Activated CD4-positive, alpha-beta T cell treated with anti-CD3 and anti-CD28 coated beads, Interleukin-2, amount 10 ng/mL, durations not matched to agents 24 days and 14 days (primary cell): ENCODE measurements at regions not wholly inside any gene's neighbourhood (a gene's known extent, or its start where the extent isn't known, plus 50 kb on each side); places are given as distances from the start of the nearest gene placed in this dataset.

Experiments used
- DNase-seq: peaks from one replicate; pipeline ENCODE4 v3.0.0; 2022
- H3K27ac Mint-ChIP-seq: one replicate; pipeline ENCODE4 v1.8.0; 2022; ENCODE audit warnings: mild to moderate bottlenecking, mixed read lengths
- H3K27me3 Mint-ChIP-seq: one replicate; pipeline ENCODE4 v1.8.0; 2022; ENCODE audit warnings: mixed read lengths
- H3K36me3 Mint-ChIP-seq: one replicate; pipeline ENCODE4 v1.8.0; 2022; ENCODE audit warnings: low read depth, mild to moderate bottlenecking, mixed read lengths
- H3K4me1 Mint-ChIP-seq: one replicate; pipeline ENCODE4 v1.8.0; 2021; ENCODE audit warnings: mixed read lengths
- H3K4me3 Mint-ChIP-seq: one replicate; pipeline ENCODE4 v1.8.0; 2022; ENCODE audit warnings: mild to moderate bottlenecking, moderate library complexity, mixed read lengths
- H3K9me3 Mint-ChIP-seq: one replicate; pipeline ENCODE4 v1.8.0; 2021; ENCODE audit warnings: mixed read lengths
- intact Hi-C: fragments of 100-400 bp; cut with micrococcal nuclease; formaldehyde crosslinking; loops from one replicate; pipeline ENCODE4 v1.15.1; 2023

DNA sequence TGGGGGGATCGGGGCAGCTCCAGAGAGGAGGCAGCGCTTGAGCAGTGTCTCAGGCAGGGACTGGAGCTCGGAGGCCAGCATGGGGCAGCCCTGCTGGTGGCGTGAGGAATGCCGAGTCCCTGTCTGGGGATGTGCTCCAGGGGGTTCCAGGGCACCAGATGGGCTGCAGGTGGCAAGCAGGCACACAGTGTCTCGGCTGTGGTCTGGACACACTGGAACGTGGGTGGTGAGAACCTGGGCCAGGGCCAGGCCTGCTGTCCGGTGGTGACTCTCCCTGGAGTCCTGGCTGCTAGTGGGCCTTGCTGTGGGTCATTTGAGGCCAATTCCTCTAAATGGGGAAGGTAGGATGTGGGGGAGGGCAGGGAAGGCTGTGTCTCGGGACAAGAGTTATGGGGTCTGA lies 199.4 kb upstream of the RTL1 start:
- Mint-ChIP-seq H3K36me3 (no peaks in the 10 kb centered on the region), H3K4me3 (no peak overlapping the region), H3K27ac (no peak overlapping the region), H3K27me3 (peaks cover 11% of the 10 kb centered on the region), H3K9me3 (no peaks in the 10 kb centered on the region), H3K4me1 (no peaks in the 10 kb centered on the region)
- intact Hi-C loops: no loop called here
- no peak for DNase-seq

DNA sequence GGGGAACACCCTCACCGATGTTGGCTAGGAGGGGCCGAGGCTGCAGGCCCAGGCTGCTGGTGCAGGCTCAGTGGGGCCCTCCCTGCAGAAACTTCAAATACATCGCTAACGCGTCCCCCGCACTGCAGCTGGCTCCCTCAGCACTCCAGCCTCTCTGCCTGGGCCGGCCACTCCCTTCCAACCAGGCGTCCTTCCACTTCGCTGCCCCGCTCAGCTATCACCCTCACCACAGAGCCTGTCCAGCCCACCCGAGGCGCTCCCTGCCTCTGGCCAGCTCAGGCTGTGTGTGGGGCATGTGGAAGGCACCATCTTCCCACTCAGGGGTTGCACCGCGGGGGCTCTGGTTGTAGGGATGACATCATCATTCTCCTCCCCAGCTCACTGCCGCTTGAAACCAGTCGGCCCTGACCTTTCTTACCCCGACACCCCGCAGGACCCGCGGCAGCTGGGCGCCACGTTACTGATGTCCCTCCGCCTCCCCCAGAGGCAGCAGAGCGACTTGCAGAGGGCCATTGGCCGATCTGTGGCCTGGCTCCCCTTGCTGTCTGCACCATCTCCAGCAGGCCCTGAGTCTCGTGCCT lies 199.9 kb upstream of the RTL1 start:
- intact Hi-C loops: no loop called here
- no peak for DNase-seq

DNA sequence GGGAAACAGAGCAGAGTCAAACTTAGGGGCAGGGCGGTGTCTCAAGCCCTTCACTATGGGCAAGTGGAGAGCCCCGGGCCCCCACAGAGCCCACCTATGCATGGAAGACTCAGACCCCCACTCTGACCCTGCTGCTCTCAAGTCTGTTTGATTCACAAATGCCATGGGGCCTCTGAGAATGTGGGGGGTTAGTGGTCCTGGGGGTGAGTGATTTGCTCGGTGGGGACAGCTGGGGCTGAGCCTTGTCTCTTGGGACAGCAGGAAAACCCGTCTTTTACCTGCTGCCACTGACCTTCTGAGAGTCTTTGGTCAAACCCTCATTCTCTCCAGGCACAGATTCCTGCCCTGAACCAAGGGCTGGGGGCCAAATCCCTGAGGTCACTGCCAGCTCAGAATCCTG lies 201.0 kb upstream of the RTL1 start:
- DNase-seq: no peak
- no peaks in the 10 kb centered on the region for H3K36me3 Mint-ChIP-seq
- H3K9me3 Mint-ChIP-seq: no peaks in the 10 kb centered on the region
- H3K4me1 Mint-ChIP-seq: no peaks in the 10 kb centered on the region
- intact Hi-C loops: no loop called here
- H3K27me3 Mint-ChIP-seq: peaks cover 3% of the 10 kb centered on the region
- H3K4me3 Mint-ChIP-seq: no peak overlapping the region
- no peak overlapping the region for H3K27ac Mint-ChIP-seq

More for the DNA sequence above, 199.9 kb upstream of the RTL1 start:
- Mint-ChIP-seq H3K27me3 (peaks cover 8% of the 10 kb centered on the region), H3K36me3 (no peaks in the 10 kb centered on the region), H3K9me3 (no peaks in the 10 kb centered on the region), H3K4me1 (no peaks in the 10 kb centered on the region), H3K27ac (no peak overlapping the region), H3K4me3 (no peak overlapping the region)

DNA sequence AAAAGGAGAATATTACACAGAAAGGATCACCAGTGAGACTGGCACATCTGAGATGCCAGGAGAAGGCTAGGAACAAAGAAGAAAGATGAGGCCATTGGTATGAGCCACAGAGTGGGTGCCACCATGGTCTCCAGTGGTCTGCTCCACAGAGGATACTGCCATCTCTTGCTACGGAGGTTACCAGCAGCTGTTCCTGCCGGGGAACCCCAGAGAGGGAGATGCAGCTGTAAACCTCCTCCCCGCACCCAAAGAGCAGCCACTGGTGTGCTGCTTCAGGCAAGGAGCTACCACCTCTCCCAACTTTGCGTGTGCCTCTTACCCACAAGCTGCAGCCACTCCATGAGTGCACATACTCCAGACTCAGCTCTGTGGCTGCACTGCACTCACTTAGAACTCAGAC lies 201.5 kb upstream of the RTL1 start:
- no peaks in the 10 kb centered on the region for H3K9me3 Mint-ChIP-seq
- intact Hi-C loops: no loop called here
- no peak for DNase-seq
- H3K27me3 Mint-ChIP-seq: peaks cover 3% of the 10 kb centered on the region
- H3K36me3 Mint-ChIP-seq: no peaks in the 10 kb centered on the region
- no peak overlapping the region for H3K4me3 Mint-ChIP-seq
- no peak overlapping the region for H3K27ac Mint-ChIP-seq
- H3K4me1 Mint-ChIP-seq: no peaks in the 10 kb centered on the region

DNA sequence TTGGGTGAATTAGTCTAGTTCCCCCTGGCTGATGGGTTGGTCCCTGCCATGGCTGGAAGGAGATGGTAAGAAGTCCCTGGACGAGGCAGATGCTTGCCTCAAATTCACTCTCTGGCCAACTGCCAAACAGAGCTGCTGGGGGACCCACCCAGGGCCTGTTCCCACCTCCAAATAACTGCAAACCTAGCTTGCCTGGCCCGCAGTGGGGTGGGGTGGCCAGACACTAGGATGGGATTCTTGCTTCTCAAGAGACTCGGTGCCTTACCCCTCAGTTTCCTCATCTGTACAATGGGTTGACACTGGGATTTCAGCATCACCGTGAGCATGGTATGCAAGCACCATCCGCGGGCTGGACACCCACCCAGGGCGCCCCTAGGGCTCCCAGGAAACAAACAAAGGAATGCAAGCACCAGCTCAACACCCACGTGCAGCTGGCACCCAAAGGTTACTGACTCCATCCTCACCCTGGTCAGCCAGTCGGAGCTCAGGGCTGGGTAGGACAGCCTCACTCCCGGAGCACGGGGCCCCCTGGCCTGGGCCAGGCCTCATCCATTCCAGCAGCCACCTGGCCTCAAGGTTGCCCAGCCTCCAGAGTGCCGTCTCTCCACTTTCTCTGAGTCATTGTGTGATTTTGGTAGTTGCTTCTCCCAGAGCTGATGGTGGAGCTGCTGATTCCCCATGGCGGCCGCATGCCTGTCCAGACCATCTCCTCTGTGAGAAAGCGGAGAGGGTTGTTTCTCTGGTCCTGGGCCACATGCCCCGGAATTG lies 205.2 kb upstream of the RTL1 start:
- Mint-ChIP-seq H3K27ac (no peak overlapping the region), H3K4me3 (no peak overlapping the region), H3K36me3 (no peaks in the 10 kb centered on the region), H3K4me1 (no peaks in the 10 kb centered on the region), H3K27me3 (peaks cover 3% of the 10 kb centered on the region), H3K9me3 (no peaks in the 10 kb centered on the region)
- intact Hi-C loops: no loop called here
- DNase-seq: no peak

DNA sequence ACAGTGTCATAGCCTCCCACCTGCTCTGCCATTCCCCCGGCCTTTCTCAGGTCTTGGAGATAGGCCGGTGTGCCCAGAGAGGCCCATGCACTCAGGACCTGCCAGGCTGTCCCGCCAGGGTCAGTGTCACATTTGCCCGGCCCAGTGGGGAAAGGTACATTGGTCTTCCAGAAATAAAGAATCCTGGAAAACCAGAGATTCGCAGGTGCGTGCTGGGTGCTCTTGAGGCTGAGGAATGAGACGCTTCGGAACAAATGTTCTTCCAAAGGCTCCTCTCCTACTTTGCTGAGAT lies 205.8 kb upstream of the RTL1 start:
- Mint-ChIP-seq H3K9me3 (no peaks in the 10 kb centered on the region), H3K27ac (no peak overlapping the region), H3K36me3 (no peaks in the 10 kb centered on the region), H3K27me3 (peaks cover 3% of the 10 kb centered on the region), H3K4me1 (no peaks in the 10 kb centered on the region), H3K4me3 (no peak overlapping the region)
- no peak for DNase-seq
- intact Hi-C loops: no loop called here

DNA sequence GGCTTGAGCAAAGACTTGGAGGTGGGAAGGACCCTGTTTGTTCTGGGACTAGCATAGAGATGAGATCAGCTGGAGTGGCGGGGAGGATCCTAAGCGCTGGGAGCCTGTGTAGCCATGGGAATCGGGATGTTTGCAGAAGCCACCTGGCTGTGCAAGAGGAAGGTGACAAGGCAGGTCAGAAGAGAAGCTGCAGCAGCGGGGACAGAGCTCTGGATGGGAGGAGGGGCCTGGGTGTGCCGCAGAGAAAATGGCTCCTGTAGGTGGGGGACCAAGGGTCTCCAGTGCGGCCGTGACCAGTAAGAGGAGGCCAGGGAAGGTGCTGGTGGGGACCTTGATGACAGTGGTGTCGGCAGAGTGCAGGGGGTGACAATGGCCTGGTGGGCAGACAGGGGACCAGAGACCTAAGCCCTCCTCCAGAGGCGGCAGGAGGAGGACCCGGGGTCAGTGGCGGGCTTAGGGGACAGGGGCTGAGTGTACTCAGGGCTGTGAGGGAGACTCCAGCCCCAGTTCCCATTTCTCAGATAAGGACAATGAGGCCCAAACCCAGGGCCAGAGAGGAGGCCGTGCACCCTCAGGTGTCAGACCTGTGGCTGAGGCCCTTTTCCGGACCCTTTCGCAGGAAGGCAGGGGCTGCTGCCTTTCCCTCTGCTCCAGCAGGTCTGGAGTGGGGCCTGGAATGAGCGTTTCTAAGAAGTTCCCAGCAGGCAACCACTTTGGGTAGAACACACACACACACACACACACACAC lies 206.6 kb upstream of the RTL1 start:
- no peaks in the 10 kb centered on the region for H3K36me3 Mint-ChIP-seq
- intact Hi-C loops: no loop called here
- H3K4me1 Mint-ChIP-seq: no peaks in the 10 kb centered on the region
- no peak for DNase-seq
- H3K27me3 Mint-ChIP-seq: peaks cover 3% of the 10 kb centered on the region
- H3K4me3 Mint-ChIP-seq: no peak overlapping the region
- no peak overlapping the region for H3K27ac Mint-ChIP-seq
- H3K9me3 Mint-ChIP-seq: no peaks in the 10 kb centered on the region

DNA sequence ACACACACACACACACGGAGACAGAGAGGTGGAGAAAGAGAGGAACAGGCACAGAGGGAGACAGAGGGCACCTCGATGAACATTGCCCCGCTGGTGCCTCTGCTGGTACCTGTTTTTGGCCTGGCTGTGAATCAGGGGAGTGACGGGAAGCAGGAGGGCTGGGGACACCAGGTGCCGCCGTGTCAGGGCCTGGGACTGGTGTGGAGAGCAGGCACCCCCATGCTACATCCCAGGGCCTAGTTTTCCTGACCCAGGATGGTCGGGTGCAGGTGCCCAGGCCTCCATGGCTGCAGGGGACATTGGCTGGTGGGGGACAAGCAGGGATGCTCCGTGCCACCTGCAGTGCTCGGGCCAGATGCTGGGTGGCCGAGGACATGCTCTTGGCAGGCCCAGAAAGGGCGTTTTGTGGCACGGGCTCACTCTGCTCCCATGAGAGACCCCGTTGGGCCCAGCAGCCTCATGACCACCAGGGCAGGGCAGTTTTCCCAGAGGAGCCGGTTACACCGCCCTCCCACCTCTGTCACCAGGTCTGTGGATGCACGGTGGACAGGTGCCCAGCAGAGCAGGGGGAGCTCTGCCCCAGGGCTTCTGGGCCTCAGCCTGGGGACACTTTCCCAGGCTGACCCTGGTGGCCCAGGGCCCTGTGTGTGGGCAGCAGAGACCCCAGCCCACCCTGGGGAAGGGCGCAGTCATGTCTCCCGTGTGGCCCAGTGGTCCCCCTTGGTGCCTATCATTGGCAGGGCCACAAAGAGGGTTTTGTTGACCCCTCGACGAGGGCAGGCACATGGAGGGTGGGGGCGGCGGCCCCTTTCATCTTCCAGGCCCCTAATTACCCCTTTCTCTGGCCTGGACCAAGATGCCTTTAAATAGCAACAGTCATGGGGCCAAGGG lies 207.5 kb upstream of the RTL1 start:
- H3K4me3 Mint-ChIP-seq: no peak overlapping the region
- H3K36me3 Mint-ChIP-seq: no peaks in the 10 kb centered on the region
- no peak overlapping the region for H3K27ac Mint-ChIP-seq
- no peaks in the 10 kb centered on the region for H3K4me1 Mint-ChIP-seq
- intact Hi-C loops: no loop called here
- DNase-seq: no peak
- H3K9me3 Mint-ChIP-seq: no peaks in the 10 kb centered on the region
- peaks cover 3% of the 10 kb centered on the region for H3K27me3 Mint-ChIP-seq

DNA sequence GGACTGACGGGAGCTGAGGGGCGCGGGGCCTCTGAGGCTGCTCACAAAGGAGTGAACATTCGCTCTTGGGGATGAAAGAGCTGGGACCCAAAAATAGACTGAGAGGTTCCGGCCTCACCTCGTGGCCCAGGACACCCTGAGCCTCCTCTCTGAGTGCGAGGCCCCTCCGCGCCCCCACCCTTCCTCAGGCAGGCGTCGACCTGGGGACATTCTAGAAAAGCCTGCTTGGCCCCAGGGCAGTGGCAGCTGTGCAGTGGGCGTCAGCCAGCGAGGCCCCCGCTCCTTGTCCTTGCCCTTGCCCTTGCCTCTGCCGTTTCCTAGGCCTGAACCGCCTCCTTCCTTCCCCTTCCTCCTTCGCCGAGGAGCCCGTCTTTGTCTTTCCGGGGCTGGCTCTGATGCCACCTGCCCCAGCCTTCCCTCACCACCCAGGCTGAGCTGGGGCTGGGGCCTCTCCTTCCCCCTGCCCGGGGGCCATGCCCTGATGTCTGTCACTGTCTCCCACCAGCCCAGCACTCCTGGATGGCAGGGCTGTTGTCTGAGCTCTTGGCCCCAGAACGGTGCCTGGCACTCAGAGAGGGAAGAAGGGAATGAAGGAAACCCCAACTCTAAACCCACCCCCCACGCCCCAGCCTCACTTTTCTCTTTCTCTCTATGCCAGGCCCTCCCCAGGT lies 208.2 kb upstream of the RTL1 start:
- no peaks in the 10 kb centered on the region for H3K4me1 Mint-ChIP-seq
- peaks cover 2% of the 10 kb centered on the region for H3K27me3 Mint-ChIP-seq
- no peaks in the 10 kb centered on the region for H3K9me3 Mint-ChIP-seq
- H3K36me3 Mint-ChIP-seq: no peaks in the 10 kb centered on the region
- intact Hi-C loops: no loop called here
- no peak overlapping the region for H3K27ac Mint-ChIP-seq
- no peak for DNase-seq
- H3K4me3 Mint-ChIP-seq: no peak overlapping the region

DNA sequence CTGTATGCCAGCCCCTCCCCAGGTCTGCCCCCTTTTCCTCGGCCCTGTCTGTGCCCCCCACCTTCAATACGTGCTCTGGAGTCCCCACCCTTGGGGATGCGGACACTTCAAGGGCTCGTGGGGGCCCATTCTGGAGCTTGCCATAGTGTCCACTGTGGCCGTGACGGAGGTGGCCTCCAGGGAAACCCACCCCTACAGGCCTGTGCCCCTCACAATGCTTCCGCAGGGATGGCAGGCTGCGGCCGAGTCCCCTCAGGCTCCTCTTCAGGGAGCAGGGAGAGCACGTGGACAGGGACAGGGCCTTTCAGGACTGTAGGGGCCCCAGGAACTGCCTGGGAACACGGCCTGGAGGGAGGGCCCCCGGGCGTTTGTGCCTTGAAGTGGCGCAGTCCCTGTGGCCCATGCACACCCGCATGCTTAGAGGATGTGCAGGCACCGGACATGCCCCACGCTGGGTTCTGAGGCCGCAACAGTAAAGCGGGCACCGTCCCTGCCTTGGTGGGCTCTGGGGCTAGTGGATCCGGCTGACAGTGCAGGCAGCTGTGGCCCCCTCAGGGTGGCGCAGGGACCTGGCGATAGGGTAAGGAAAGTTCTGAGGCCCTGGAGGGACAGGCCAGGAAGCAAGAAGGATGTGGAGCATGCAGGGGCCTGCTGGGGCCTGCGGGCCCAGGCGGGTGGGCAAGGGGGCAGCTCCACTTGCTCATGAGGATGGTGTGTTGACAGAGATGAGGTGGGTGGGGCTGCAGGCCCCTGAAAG lies 209.0 kb upstream of the RTL1 start:
- no peak overlapping the region for H3K27ac Mint-ChIP-seq
- no peaks in the 10 kb centered on the region for H3K4me1 Mint-ChIP-seq
- intact Hi-C loops: no loop called here
- no peak overlapping the region for H3K4me3 Mint-ChIP-seq
- H3K27me3 Mint-ChIP-seq: no peaks in the 10 kb centered on the region
- H3K9me3 Mint-ChIP-seq: no peaks in the 10 kb centered on the region
- no peaks in the 10 kb centered on the region for H3K36me3 Mint-ChIP-seq
- no peak for DNase-seq

DNA sequence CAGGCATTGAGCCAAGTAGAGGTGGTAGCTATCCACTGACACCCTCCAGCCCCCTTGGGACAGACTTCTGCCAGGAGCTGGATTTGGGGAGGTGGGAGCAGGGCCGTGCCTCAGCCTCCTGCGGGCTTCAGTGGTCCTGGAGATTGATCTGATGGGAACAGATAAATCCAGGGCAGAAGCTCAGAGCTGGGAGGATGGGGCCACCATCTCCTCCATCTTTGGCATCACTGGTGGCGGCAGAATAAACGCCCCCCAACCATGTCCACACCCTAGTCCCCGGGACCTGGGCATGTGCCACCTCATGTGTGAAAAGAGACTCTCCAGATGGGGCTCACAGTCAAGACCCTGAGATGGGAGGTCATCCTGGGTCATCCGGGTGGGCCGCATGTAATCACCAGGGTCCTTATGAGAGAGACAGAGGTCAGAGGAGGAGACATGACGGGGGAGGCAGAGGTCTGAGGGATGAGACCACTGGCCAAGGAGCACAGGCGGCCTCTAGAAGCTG lies 209.6 kb upstream of the RTL1 start:
- no peaks in the 10 kb centered on the region for H3K27me3 Mint-ChIP-seq
- H3K36me3 Mint-ChIP-seq: no peaks in the 10 kb centered on the region
- no peak for DNase-seq
- intact Hi-C loops: no loop called here
- no peak overlapping the region for H3K4me3 Mint-ChIP-seq
- no peaks in the 10 kb centered on the region for H3K4me1 Mint-ChIP-seq
- H3K9me3 Mint-ChIP-seq: no peaks in the 10 kb centered on the region
- no peak overlapping the region for H3K27ac Mint-ChIP-seq

DNA sequence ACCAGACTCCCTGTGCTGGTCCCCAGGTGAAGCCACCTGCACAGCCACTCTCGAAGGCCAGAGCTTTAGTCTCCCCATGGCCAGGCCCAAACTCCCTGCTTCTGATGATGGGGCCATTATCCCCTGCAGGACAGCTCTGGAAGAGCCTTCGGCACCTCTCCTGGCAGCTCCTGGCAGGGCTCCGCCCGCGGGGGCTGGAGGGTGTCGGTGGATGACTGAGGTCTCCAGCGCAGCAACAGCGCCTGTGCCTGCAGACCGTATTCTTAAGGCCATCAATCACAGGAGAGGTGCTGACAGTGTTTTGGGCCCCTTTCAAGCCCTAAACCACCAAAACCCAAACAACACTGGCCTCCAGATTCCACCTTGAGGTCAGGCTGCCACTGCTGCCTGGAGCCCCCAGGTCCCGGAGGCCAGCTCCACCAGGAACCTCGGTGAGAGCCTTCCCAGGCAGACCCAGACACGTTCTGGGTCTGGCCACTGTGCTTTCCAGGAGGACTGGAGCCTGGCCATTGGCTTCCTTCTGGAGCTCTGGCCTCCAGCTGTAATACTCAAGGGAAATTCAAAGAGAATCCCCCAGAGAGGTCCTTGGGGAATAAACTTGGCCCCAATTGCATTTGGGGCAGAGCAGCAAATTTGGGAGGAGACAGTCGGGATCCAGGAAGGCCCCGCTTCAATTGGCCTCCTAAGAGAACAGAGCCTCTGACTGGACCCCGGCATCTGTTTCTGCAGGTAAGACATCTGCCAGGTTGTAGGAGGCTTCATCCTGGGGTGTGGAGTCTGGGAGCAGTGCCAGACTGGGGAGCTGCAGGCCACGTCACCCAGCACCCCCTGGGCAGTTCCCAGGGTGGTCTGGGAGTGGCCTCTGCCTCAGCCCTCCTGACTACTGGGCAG lies 210.6 kb upstream of the RTL1 start:
- Mint-ChIP-seq H3K4me3 (no peak overlapping the region), H3K27ac (no peak overlapping the region), H3K27me3 (peaks cover 4% of the 10 kb centered on the region), H3K9me3 (no peaks in the 10 kb centered on the region), H3K4me1 (no peaks in the 10 kb centered on the region), H3K36me3 (no peaks in the 10 kb centered on the region)
- DNase-seq: no peak
- intact Hi-C loops: no loop called here
